ENCODE measurements at regions not wholly inside any gene's neighbourhood (a gene's known extent, or its start where the extent isn't known, plus 50 kb on each side); places are given as distances from the start of the nearest gene placed in this dataset.

DNA sequence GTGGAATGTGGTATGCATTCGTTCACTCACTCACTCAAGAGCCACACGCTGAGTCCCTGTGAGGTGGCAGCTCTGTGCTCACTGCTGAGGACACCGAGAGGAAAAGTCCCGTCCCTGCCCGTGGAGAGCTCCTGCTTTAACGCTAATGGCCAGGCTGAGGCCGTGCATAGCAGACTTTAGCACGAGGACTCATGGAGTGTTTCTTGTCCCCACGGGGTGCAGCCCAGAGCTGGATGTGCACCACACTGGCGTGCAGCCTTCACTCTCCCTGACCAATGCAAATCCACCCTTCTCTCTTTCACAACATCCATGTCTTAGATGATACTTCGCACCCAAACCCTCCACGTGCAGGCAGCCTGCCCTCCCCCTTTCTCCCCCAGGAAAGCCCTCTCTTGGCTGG lies 159.6 kb upstream of the ZNF536 start:
- no peak for TF ChIP-seq POLR2A (IDR thresholded peaks at IDR 0.05)
- TF ChIP-seq, protein P1, sequence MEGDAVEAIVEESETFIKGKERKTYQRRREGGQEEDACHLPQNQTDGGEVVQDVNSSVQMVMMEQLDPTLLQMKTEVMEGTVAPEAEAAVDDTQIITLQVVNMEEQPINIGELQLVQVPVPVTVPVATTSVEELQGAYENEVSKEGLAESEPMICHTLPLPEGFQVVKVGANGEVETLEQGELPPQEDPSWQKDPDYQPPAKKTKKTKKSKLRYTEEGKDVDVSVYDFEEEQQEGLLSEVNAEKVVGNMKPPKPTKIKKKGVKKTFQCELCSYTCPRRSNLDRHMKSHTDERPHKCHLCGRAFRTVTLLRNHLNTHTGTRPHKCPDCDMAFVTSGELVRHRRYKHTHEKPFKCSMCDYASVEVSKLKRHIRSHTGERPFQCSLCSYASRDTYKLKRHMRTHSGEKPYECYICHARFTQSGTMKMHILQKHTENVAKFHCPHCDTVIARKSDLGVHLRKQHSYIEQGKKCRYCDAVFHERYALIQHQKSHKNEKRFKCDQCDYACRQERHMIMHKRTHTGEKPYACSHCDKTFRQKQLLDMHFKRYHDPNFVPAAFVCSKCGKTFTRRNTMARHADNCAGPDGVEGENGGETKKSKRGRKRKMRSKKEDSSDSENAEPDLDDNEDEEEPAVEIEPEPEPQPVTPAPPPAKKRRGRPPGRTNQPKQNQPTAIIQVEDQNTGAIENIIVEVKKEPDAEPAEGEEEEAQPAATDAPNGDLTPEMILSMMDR (IDR thresholded peaks at IDR 0.05), result no peak

All from body of pancreas (tissue), 4 donors.